Coronary artery (tissue), 2 donors: ENCODE measurements at regions not wholly inside any gene's neighbourhood (a gene's known extent, or its start where the extent isn't known, plus 50 kb on each side); places are given as distances from the start of the nearest gene placed in this dataset.

Source experiments
- DNase-seq: peaks from one replicate; pipeline ENCODE4 v3.0.0-alpha.2; 2017; ENCODE audit warnings: low spot score
- H3K27ac ChIP-seq, 2 donors: fragments of 200-600 bp; sonication (generic); one replicate each; pipeline ENCODE4 v1.5.1; 2016 to 2019
- H3K4me3 ChIP-seq: fragments of 200-600 bp; sonication (generic); 2 replicates; pipeline ENCODE4 v1.5.1; 2016; ENCODE audit warnings: mild to moderate bottlenecking, moderate library complexity
- CTCF ChIP-seq: fragments of 200-600 bp; sonication (generic); IDR thresholded peaks from one replicate; pipeline ENCODE4 v1.5.1; 2019; ENCODE audit warnings: antibody characterized with exemption

DNA sequence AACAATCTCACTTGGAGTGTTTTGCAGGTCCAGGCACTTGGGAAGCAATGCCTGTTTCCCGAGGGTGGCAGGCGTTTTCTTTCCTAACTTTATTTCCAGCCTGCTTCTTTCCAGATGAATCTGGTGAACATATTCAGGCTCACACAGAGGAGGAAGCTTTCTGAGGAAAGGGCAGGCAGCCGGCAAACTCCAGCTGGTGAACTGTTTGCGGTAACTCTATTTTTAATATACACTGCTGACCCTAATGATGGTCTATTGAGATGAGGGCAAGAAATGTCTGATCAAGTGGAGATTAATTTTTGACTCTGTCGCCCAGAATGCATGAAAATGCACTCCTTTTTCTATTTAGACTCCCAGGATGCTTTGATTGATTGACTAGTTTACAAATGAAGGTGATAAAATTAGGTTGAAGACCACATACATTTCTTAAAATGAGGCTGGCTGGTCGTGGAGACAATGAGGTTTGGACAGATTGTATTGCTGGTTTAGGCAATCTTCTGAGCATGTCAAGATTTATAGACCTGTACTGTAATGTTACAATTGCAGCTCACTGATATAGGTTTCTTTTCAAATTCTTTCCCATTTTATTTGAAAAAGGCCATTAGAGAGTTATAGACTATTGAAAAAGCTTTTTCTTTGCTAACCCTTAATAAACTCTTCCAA lies 153.8 kb downstream of the ATG4C start:
- no peak for TF ChIP-seq CTCF
- DNase-seq, result no peak
- no peak overlapping the region for H3K4me3 ChIP-seq
- no peak overlapping the region for H3K27ac ChIP-seq

DNA sequence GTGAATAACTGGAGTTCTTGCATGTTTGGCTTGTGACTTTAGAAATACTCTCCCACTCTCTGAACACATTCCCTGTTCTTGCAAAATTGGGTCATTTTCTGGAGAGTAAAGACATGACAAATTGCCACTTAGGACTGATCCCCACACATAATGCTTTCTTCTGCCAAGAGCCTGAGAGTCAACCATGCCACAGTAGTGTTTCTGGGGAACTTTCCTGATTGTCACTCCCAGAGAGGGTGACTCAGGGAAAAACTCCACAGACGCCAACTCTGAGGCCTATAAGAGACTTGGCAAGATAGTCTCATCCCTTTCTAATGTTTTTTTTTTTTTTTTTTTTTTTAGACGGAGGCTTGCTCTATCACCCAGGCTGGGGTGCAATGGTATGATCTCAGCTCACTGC lies 157.8 kb downstream of the ATG4C start:
- no peak for TF ChIP-seq CTCF
- Histone ChIP-seq H3K27ac (no peak overlapping the region), H3K4me3 (no peak overlapping the region)
- DNase-seq, result no peak

GRCh38 chr1:62946511-62946910 lies 162.6 kb downstream of the ATG4C start:
- TF ChIP-seq CTCF, result no peak
- H3K4me3 ChIP-seq, result no peak overlapping the region
- no peak for DNase-seq
- no peak overlapping the region for H3K27ac ChIP-seq

DNA sequence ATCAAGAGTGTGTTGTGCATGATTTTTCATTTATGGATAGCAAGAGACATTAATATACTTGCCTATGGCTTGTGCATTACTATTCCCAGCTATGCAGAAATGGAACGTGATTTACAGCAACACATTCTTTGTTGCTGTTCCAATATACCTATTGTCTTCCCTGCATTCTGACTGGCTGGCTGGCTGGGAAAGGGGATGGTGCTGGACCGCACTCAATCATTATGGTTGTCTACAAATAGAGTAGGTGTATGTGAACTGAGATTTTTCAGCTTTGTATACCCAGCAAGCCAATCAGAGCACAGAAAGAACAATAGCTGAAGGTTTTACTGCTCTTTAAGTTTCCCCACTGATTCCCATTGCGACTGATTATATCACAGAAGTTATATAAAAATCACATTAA lies 167.5 kb downstream of the ATG4C start:
- H3K4me3 ChIP-seq, result no peak overlapping the region
- no peak for TF ChIP-seq CTCF
- DNase-seq, result no peak
- H3K27ac ChIP-seq, result no peak overlapping the region

DNA sequence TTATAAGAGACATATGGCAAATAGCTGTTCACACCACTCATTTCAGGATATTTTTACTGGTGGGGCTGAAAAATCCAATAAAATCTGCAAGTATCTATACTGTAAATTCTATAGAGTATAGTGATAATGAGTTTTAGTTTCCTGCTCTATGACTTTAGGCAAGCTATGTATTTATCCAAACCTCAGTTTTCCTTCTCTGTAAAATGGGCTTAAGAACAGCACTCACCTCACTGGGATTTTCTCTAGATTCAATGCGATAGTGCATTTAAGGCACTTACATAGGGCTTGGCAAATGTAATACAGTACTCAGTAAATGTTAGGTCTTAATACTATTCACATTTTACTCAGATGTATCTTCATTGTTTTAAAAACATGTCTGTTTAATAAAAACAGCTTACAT lies 168.7 kb downstream of the ATG4C start:
- DNase-seq, result no peak
- H3K27ac ChIP-seq, result no peak overlapping the region
- no peak overlapping the region for H3K4me3 ChIP-seq
- no peak for TF ChIP-seq CTCF

- no peak overlapping the region for H3K27ac ChIP-seq
- no peak for TF ChIP-seq CTCF
- H3K4me3 ChIP-seq, result no peak overlapping the region
- no peak for DNase-seq
Observed at GRCh38 chr1:62953633-62954032, 169.7 kb downstream of the ATG4C start.

DNA sequence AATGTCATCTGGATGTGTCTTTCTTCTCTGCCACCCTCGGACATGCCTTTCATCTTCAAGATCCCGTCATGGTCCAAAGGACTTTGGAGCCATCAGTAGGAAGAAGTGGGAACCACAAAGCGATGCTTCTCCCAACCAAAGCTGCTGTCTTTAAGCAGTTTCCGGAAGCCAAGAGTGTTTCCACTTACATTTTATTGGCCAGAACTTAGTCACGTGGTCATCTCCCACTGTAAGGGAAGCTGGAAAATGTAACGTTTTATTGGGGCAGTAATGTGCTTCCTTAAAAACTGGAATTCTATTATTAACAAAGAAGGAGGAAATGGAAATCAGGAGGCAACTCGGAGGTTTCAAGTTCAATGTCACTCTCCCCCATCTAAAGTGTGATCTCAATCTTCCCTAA lies 170.8 kb downstream of the ATG4C start:
- TF ChIP-seq CTCF, result no peak
- no peak overlapping the region for H3K4me3 ChIP-seq

More for the DNA sequence above, 170.8 kb downstream of the ATG4C start:
- no peak overlapping the region for H3K27ac ChIP-seq
- DNase-seq, result no peak
